SK-N-SH (cell line): ENCODE measurements at regions not wholly inside any gene's neighbourhood (a gene's known extent, or its start where the extent isn't known, plus 50 kb on each side); places are given as distances from the start of the nearest gene placed in this dataset.

Source experiments
- CTCF ChIA-PET: fragments of 300-600, 350-600 bp; formaldehyde crosslinking; extraction: SDS; loops from one replicate; lab custom pipeline; 2021; lab: Yijun Ruan, JAX
- POLR2A ChIA-PET: fragments of 350-600 bp; sonication (Branson Sonifier 250); formaldehyde crosslinking; extraction: SDS; loops from one replicate; lab custom pipeline; 2020; ENCODE audit warnings: antibody characterized with exemption, inconsistent platforms; lab: Yijun Ruan, JAX
- DNase-seq: peaks from one replicate; pipeline ENCODE4 v3.0.0; 2012
- H2AFZ ChIP-seq: fragments of 200-600 bp; sonication (generic); 2 replicates; pipeline ENCODE4 v1.8.1; 2016; ENCODE audit warnings: antibody characterized with exemption, mild to moderate bottlenecking, low read depth
- H3F3A ChIP-seq: fragments of 200-600 bp; sonication (generic); replicated peaks from 2 replicates; pipeline ENCODE3; 2016; ENCODE audit warnings: antibody characterized with exemption, mild to moderate bottlenecking; ENCODE audit not compliant: insufficient read depth
- H3K27ac ChIP-seq, 2 experiments: fragments of 200-500 bp in 1 of 2; fragments of 200-600 bp in 1 of 2; sonication (Bioruptor generic) in 1 of 2; sonication (generic), shearing (Covaris generic) in 1 of 2; 2 replicates each; pipeline versions ENCODE4 v1.5.1 to v1.6.1; 2014 to 2016; ENCODE audit warnings: low read depth in 2 of 2, inconsistent platforms in 1 of 2, low read length in 1 of 2, mild to moderate bottlenecking in 1 of 2, mixed read lengths in 1 of 2
- H3K27me3 ChIP-seq: fragments of 200-600 bp; sonication (generic), shearing (Covaris generic); 2 replicates; pipeline ENCODE4 v1.6.1; 2016; ENCODE audit warnings: mixed run types; ENCODE audit not compliant: insufficient read depth
- H3K36me3 ChIP-seq, 2 experiments: fragments of 200-500 bp in 1 of 2; fragments of 200-600 bp in 1 of 2; sonication (Bioruptor generic) in 1 of 2; sonication (generic) in 1 of 2; replicated peaks in 1 of 2; 2 replicates each; pipeline versions ENCODE3 to v1.5.1; 2014 to 2016; ENCODE audit warnings: low read length in 1 of 2, mild to moderate bottlenecking in 1 of 2; ENCODE audit not compliant: insufficient read depth in 2 of 2, control insufficient read depth in 1 of 2
- H3K4me1 ChIP-seq, 2 experiments: fragments of 200-500 bp in 1 of 2; fragments of 200-600 bp in 1 of 2; sonication (Bioruptor generic) in 1 of 2; sonication (generic), shearing (Covaris generic) in 1 of 2; 2 replicates each; pipeline versions ENCODE4 v1.5.1 to v1.6.1; 2014 to 2016; ENCODE audit warnings: low read depth in 1 of 2, low read length in 1 of 2, mixed run types in 1 of 2; ENCODE audit not compliant: insufficient read depth in 2 of 2, control insufficient read depth in 1 of 2
- H3K4me2 ChIP-seq: fragments of 200-600 bp; sonication (generic), shearing (Covaris generic); 2 replicates; pipeline ENCODE4 v1.6.1; 2017; ENCODE audit warnings: mixed run types
- H3K4me3 ChIP-seq, 2 experiments: fragments of 200-500 bp in 1 of 2; fragments of 200-600 bp in 1 of 2; sonication (Bioruptor generic) in 1 of 2; sonication (generic), shearing (Covaris generic) in 1 of 2; 2 replicates each; pipeline versions ENCODE4 v1.5.1 to v1.8.1; 2014 to 2016; ENCODE audit warnings: low read depth in 2 of 2, inconsistent platforms in 1 of 2, low read length in 1 of 2, mild to moderate bottlenecking in 1 of 2, mixed read lengths in 1 of 2, moderate library complexity in 1 of 2
- H3K79me2 ChIP-seq: fragments of 200-600 bp; sonication (generic); 2 replicates; pipeline ENCODE4 v1.8.1; 2017; ENCODE audit warnings: mild to moderate bottlenecking; ENCODE audit not compliant: insufficient read depth
- H3K9ac ChIP-seq: fragments of 200-600 bp; sonication (generic); 2 replicates; pipeline ENCODE4 v1.6.1; 2017; ENCODE audit warnings: mixed run types
- H3K9me2 ChIP-seq: fragments of 200-600 bp; sonication (generic); 2 replicates; pipeline ENCODE4 v1.6.1; 2017; ENCODE audit warnings: mixed run types
- H3K9me3 ChIP-seq: fragments of 200-600 bp; sonication (generic); 2 replicates; pipeline ENCODE4 v1.6.1; 2017; ENCODE audit warnings: mixed run types, mild to moderate bottlenecking, moderate library complexity
- H4K20me1 ChIP-seq: fragments of 200-600 bp; sonication (generic); 2 replicates; pipeline ENCODE4 v1.6.1; 2017; ENCODE audit warnings: mild to moderate bottlenecking, mixed run types; ENCODE audit not compliant: insufficient read depth
- CTCF ChIP-seq: fragments of 200-600 bp; sonication (generic); IDR thresholded peaks from 2 replicates; pipeline ENCODE4 v1.6.1; 2017; ENCODE audit warnings: antibody characterized with exemption, mild to moderate bottlenecking, moderate library complexity
- FOXM1 ChIP-seq: IDR thresholded peaks from 2 replicates; pipeline ENCODE4 v1.4.0; 2012; ENCODE audit warnings: low read depth, mild to moderate bottlenecking
- GATA2 ChIP-seq: sonication (generic); formaldehyde crosslinking; IDR thresholded peaks from 2 replicates; pipeline ENCODE4 v1.5.0; 2020; ENCODE audit warnings: mild to moderate bottlenecking, missing genetic modification reagents
- IRF3 ChIP-seq: fragments of 150-350 bp; IDR thresholded peaks from 2 replicates; pipeline ENCODE4 v1.6.1; 2016; ENCODE audit warnings: mild to moderate bottlenecking, low read depth, low read length
- JUND ChIP-seq: IDR thresholded peaks from 2 replicates; pipeline ENCODE4 v1.4.0; 2012
- MEF2A ChIP-seq: IDR thresholded peaks from 2 replicates; pipeline ENCODE4 v1.4.0; 2012; ENCODE audit warnings: low read depth, borderline replicate concordance
- PBX3 ChIP-seq: IDR thresholded peaks from 2 replicates; pipeline ENCODE4; 2012
- RAD21 ChIP-seq: IDR thresholded peaks from 2 replicates; pipeline ENCODE4 v1.6.1; 2012; ENCODE audit warnings: mild to moderate bottlenecking, low read length
- REST ChIP-seq: IDR thresholded peaks from 2 replicates; pipeline ENCODE4 v1.6.1; 2012; ENCODE audit warnings: mild to moderate bottlenecking, low read depth, low read length, moderate library complexity
- RFX5 ChIP-seq: IDR thresholded peaks from 2 replicates; pipeline ENCODE4 v1.6.1; 2012; ENCODE audit warnings: mild to moderate bottlenecking, improper control_type of control experiment, low read length
- SIN3A ChIP-seq: IDR thresholded peaks from 2 replicates; pipeline ENCODE4 v1.6.1; 2012; ENCODE audit warnings: low read depth, mild to moderate bottlenecking, low read length, moderate library complexity, borderline replicate concordance
- SMC3 ChIP-seq: IDR thresholded peaks from 2 replicates; pipeline ENCODE4 v1.6.1; 2012; ENCODE audit warnings: low read depth, low read length, improper control_type of control experiment
- TAF1 ChIP-seq: IDR thresholded peaks from 2 replicates; pipeline ENCODE4 v1.6.1; 2012; ENCODE audit warnings: low read depth, mild to moderate bottlenecking, low read length, moderate library complexity, borderline replicate concordance
- TEAD4 ChIP-seq: IDR thresholded peaks from 2 replicates; pipeline ENCODE4 v1.4.0; 2012; ENCODE audit warnings: mild to moderate bottlenecking, borderline replicate concordance; ENCODE audit not compliant: insufficient read depth
- USF1 ChIP-seq: IDR thresholded peaks from 2 replicates; pipeline ENCODE4 v1.4.0; 2012; ENCODE audit warnings: low read depth, borderline replicate concordance
- USF2 ChIP-seq: fragments of 150-350 bp; IDR thresholded peaks from 2 replicates; pipeline ENCODE4 v1.6.1; 2017; ENCODE audit warnings: antibody characterized with exemption, low read length, low read depth, borderline replicate concordance
- YY1 ChIP-seq: IDR thresholded peaks from 2 replicates; pipeline ENCODE4 v1.4.0; 2012; ENCODE audit warnings: low read depth, mild to moderate bottlenecking
- ZBTB33 ChIP-seq: IDR thresholded peaks from 2 replicates; pipeline ENCODE4 v1.4.0; 2012; ENCODE audit warnings: low read depth, borderline replicate concordance
- WGBS: methylation state at CpG from one replicate; pipeline ENCODE4 v1.1.6; 2017; ENCODE audit warnings: low lambda C conversion rate; 5-methylcytosine and 5-hydroxymethylcytosine counted together

GRCh38 chr15:62821384-62822131 lies 221.0 kb upstream of the TPM1 start:
- no peaks in the 10 kb centered on the region for H3K9me3 ChIP-seq
- H2AFZ ChIP-seq, result no peak overlapping the region
- H3K27ac ChIP-seq, result no peak overlapping the region
- peaks cover 0 to 6% of the 10 kb centered on the region in 2 experiments; a peak in 1 of 4 replicates for H3K4me1 ChIP-seq
- no peaks in the 10 kb centered on the region for H3K27me3 ChIP-seq
- no peaks in the 10 kb centered on the region for H3K79me2 ChIP-seq
- H3F3A ChIP-seq, result peaks cover 20% of the 10 kb centered on the region
- H3K36me3 ChIP-seq, result peaks cover 29 to 54% of the 10 kb centered on the region in 2 experiments
- no peak for DNase-seq
- H4K20me1 ChIP-seq, result no peaks in the 10 kb centered on the region
- TF ChIP-seq SIN3A, result no peak
- TF ChIP-seq PBX3, result no peak
- TF ChIP-seq IRF3, result no peak
- TF ChIP-seq RAD21, result no peak
- TF ChIP-seq JUND, result no peak
- TF ChIP-seq TAF1, result no peak
- TF ChIP-seq CTCF, result no peak
- no peak for TF ChIP-seq YY1
- no peak for TF ChIP-seq REST
- TF ChIP-seq USF1, result no peak
- no peak for TF ChIP-seq GATA2 (CRISPR knock-in tag)
- TF ChIP-seq TEAD4, result no peak
- TF ChIP-seq ZBTB33, result no peak
- TF ChIP-seq MEF2A, result no peak
- no peak for TF ChIP-seq SMC3
- no peak for TF ChIP-seq USF2
- no peak for TF ChIP-seq FOXM1
- TF ChIP-seq RFX5, result no peak
- no peaks in the 10 kb centered on the region for H3K9me2 ChIP-seq
- ChIA-PET POLR2A (no interaction called here), CTCF (interaction anchor here (0.8 to 1.4 kb wide), 5 partner anchors 10 to 271 kb away, joined by 3 to 8 read pairs (median 4); no protein-coding TSS in a partner anchor)
- H3K4me3 ChIP-seq, result no peak overlapping the region
- H3K4me2 ChIP-seq, result no peak overlapping the region
- 84% methylated on average over 10 of the region's 10 CpGs for WGBS
- H3K9ac ChIP-seq, result no peak overlapping the region
